ENCODE measurements at regions not wholly inside any gene's neighbourhood (a gene's known extent, or its start where the extent isn't known, plus 50 kb on each side); places are given as distances from the start of the nearest gene placed in this dataset.
"Not testable (repeated sequence)": the region's sequence is repeated elsewhere in the genome, so short reads cannot be mapped to it uniquely, and the experiment has no call there.

- DNase-seq: no peak
- intact Hi-C loops (cut with DNase I): no loop called here
- peak; percentile 39 for ATAC-seq (ENCODE audit: poor library complexity)
Observed at GRCh38 chr7:49094866-49095265, 170.5 kb downstream of the CDC14C start.

GRCh38 chr7:49099587-49100326, 175.4 kb downstream of the CDC14C start:
- intact Hi-C loops (cut with DNase I): no loop called here
- DNase-seq (no peak), ATAC-seq (ENCODE audit: poor library complexity) (no peak)

DNA sequence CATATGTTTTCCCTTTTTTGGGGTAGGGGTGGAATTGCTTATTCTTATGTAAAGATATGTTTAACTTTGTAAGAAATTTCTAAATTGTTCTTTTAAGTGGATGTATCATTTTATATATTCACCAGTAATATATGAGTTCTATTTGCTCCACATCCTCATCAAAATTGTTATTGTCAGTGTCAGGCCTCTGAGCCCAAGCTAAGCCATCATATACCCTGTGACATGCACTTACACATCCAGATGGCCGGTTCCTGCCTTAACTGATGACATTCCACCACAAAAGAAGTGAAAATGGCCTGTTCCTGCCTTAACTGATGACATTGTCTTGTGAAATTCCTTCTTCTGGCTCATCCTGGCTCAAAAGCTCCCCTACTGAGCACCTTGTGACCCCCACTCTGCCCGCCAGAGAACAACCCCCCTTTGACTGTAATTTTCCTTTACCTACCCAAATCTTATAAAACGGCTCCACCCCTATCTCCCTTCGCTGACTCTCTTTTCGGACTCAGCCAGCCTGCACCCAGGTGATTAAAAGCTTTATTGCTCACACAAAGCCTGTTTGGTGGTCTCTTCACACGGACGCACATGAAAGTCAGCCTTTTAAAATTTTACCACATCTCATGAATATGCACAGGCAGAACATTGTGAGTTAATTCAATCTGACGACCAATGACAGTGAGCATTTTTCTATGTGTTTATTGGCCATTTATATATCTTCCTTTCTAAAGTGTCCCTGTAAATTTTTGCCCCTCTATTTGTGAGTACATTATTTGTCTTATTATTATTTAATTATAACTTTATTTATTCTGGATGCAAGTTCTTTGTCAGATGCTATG, 176.8 kb downstream of the CDC14C start:
- ATAC-seq (ENCODE audit: poor library complexity); DNase-seq; intact Hi-C loops (cut with DNase I): not testable (repeated sequence)

GRCh38 chr7:49102411-49102810, 178.1 kb downstream of the CDC14C start:
- ATAC-seq (ENCODE audit: poor library complexity) (no peak), DNase-seq (no peak)
- intact Hi-C loops (cut with DNase I): no loop called here

DNA sequence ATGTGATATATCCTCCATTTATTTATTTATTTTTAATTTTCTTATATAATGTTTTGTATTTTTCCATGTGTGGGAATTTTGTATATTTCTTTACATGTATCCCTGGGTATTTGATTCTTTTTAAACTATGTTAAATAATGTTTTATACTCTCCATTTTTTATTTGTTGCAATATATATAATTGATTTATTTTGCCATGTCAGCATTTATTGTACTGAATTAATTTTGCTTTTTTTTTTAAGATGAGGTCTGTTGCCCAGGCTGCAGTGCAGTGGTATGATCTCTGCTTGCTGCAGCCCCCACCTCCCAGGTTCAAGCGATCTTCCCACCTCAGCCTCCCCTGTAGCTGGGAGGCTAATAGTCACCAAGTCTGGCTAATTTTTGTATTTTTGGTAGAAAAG, 187.4 kb downstream of the CDC14C start:
- DNase-seq: no peak
- intact Hi-C loops (cut with DNase I): no loop called here
- no peak for ATAC-seq (ENCODE audit: poor library complexity)

- intact Hi-C loops (cut with DNase I): no loop called here
- DNase-seq (peak; percentile 44), ATAC-seq (ENCODE audit: poor library complexity) (peak; percentile 96)
Observed at GRCh38 chr7:49112222-49112621, 187.9 kb downstream of the CDC14C start.

DNA sequence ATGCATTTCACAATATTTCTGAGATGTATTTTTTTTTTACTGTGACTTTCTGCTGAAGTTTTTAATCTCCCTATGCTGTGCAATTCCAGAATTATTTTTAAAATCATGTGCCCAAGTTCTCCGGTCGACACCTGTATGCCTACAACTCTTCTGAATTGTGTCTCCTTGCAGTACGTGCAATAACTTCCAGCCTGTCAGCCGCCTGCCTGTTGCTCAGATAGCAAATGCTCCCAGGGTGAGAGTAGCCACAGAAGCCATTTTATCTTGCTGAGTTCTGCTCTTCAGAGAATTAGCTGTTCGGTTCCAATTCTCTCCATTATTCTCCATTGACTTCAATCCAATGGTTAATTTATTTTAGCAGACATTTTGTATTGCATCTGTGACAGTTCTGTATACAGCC, 188.3 kb downstream of the CDC14C start:
- peak; percentile 73 for ATAC-seq (ENCODE audit: poor library complexity)
- DNase-seq: no peak
- intact Hi-C loops (cut with DNase I): no loop called here

- intact Hi-C loops (cut with DNase I): no loop called here
- ATAC-seq (ENCODE audit: poor library complexity): no peak
- DNase-seq: no peak
Observed at GRCh38 chr7:49119706-49120105, 195.4 kb downstream of the CDC14C start.

GRCh38 chr7:49125246-49125645, 200.9 kb downstream of the CDC14C start:
- intact Hi-C loops (cut with DNase I): no loop called here
- DNase-seq (no peak), ATAC-seq (ENCODE audit: poor library complexity) (no peak)

- DNase-seq (no peak), ATAC-seq (ENCODE audit: poor library complexity) (no peak)
- intact Hi-C loops (cut with DNase I): no loop called here
Observed at GRCh38 chr7:49127359-49127913, 203.1 kb downstream of the CDC14C start.

DNA sequence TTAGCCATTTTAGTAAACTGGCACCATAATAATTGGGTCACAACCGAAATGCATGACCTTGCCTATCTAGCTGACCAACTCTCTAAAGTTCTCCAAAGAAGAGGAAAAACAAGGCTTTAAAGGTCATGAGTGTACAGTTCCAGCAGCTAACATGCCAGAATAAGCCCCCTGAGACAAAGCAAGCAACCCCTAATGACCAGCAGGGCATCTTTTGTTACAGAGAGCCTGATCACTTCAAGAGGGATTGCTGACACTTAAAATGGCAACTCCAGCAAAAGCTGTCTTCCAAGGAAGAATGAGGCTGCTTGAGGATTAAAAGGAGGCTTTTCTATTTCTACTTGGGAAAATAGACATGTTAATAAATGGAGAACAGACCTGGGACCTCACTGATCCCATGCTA, 213.6 kb downstream of the CDC14C start:
- no peak for DNase-seq
- no peak for ATAC-seq (ENCODE audit: poor library complexity)
- intact Hi-C loops (cut with DNase I): no loop called here

DNA sequence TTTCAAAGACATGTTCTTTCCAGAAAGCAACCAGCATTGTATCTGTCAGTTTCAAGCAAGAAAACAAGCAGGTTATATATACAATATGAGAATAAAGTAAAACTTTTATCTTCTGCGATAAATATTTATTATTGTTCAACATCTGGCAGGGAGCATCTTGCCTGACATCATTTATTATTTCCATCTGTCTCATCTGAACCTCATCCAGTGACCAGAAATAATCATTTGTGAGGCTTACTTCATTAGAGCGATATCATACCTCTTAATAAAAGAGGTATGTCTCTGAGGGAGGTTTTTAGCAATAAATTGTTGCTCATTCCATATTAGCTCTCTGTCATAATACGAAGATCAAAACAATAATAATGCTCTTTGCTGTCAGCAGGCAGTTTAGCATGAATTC, 226.1 kb downstream of the CDC14C start:
- no peak for ATAC-seq (ENCODE audit: poor library complexity)
- DNase-seq: no peak
- intact Hi-C loops (cut with DNase I): no loop called here

DNA sequence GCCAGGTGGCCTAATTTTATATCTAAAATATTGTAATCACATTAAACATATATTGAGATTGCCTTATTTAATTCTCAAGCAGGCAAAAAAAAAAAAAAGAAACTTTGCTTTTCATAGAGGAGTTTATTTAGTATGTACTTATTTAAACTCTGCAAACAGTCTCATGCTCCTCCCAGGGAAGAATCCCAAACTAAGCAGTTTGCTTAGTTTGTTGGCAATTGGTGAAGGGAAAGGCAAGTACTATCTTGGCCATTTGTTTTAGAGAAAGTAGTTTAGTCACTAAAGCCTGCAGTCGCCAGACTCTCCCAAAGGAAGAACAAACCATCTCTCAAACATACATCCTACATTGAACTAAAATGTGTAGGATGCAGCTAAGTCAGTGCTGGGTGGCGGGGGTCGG, 226.8 kb downstream of the CDC14C start:
- intact Hi-C loops (cut with DNase I): no loop called here
- no peak for DNase-seq
- ATAC-seq (ENCODE audit: poor library complexity): no peak

GRCh38 chr7:49158321-49158720, 234.0 kb downstream of the CDC14C start:
- intact Hi-C loops (cut with DNase I): no loop called here
- no peak for DNase-seq
- ATAC-seq (ENCODE audit: poor library complexity): no peak

DNA sequence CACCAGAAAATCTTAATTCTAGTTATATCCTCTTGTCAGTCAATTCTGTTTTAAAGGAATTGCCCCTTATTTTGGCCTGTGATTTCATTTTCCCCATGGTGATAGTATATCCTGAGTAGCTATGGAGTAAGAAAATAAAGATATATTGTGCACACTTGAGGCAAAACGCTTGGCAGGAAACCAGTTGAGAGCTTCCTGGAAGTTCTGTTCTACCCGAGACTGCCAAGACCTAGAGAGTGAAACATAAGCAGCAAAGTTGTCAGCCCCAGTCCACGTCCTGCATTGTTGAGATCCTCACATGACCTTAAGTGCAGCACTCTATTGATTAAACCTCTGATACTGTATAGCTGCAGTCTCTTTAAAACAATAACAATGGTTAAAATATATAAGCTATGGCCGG, 235.2 kb downstream of the CDC14C start:
- DNase-seq (no peak), ATAC-seq (ENCODE audit: poor library complexity) (no peak)
- intact Hi-C loops (cut with DNase I): no loop called here

- ATAC-seq (ENCODE audit: poor library complexity): no peak
- DNase-seq: no peak
- intact Hi-C loops (cut with DNase I): no loop called here
Observed at GRCh38 chr7:49166441-49166840, 242.1 kb downstream of the CDC14C start.

GRCh38 chr7:49172639-49173038, 248.3 kb downstream of the CDC14C start:
- DNase-seq: no peak
- intact Hi-C loops (cut with DNase I): no loop called here
- no peak for ATAC-seq (ENCODE audit: poor library complexity)

DNA sequence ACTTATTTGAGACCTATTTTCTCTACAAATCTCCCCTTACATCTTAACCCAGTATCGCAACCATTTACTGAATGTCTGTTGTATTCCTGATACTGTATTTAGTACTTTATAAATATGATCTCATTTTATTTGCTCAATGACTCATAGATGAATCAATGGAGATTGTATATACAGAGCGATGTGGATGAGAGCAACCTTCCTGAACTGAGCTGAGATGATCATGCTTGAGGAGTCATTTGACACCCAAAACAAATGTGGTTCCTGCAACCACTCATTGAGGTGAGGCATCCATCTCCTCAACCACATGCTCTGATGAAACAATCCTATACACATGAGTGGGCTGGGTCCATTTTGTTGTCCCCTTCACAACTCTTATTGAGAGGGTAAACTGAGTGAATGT, 250.0 kb downstream of the CDC14C start:
- intact Hi-C loops (cut with DNase I): no loop called here
- ATAC-seq (ENCODE audit: poor library complexity) (no peak), DNase-seq (no peak)

DNA sequence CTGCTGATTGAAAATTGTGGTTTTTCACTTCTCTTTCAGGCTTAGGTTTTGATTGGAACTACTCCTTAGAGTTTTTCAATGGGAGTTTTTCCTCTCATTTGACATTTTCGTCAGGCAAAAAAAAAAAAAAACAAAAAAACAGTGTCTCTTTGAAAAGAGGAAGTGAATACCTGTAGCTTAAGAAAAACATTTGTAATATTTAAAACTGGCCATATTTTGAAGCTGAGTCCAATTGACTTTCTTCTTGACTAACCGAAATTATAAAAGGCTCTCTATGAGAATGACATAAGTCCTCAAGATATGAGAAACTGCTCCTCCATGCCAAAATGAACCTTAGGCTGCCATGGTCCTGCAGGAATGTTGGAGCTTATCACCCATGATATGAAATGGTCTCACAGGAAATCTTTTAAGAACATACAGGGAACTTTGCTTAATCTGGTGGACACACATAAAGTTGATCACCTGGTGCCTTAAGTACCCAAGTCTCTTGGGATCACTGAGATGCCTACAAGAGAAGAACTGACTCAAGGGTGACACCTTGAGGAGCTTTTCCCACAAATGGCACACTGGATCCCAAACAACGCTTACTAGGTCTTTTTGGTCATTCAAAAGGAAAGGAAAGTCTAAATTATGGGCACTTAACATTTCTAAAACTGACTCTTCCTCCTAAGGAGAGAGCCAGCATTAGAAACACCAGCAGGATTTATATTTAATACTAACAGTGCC, 263.4 kb downstream of the CDC14C start:
- no peak for ATAC-seq (ENCODE audit: poor library complexity)
- DNase-seq: no peak
- intact Hi-C loops (cut with DNase I): no loop called here
